Esophagus muscularis mucosa (tissue), 4 donors: ENCODE measurements at regions not wholly inside any gene's neighbourhood (a gene's known extent, or its start where the extent isn't known, plus 50 kb on each side); places are given as distances from the start of the nearest gene placed in this dataset.

Experiments
- DNase-seq: peaks from one replicate; pipeline ENCODE4 v3.0.0-alpha.2; 2017; ENCODE audit errors: extremely low spot score
- H3K27ac ChIP-seq, 4 donors: fragments of 200-600 bp; sonication (generic); replicated peaks in 1 of 4; 1 replicate in 3 of 4; 2 replicates in 1 of 4; pipeline ENCODE4 v1.5.1; 2016 to 2019; ENCODE audit warnings: mild to moderate bottlenecking in 1 of 4
- H3K27me3 ChIP-seq, 4 donors: fragments of 200-600 bp; sonication (generic); one replicate each; pipeline versions ENCODE4 v1.5.1 to v1.6.0; 2016 to 2019
- H3K36me3 ChIP-seq, 4 donors: fragments of 200-600 bp; sonication (generic); one replicate each; pipeline ENCODE4 v1.5.1; 2016 to 2019
- H3K4me1 ChIP-seq, 4 donors: fragments of 200-600 bp; sonication (generic); one replicate each; pipeline ENCODE4 v1.5.1; 2016 to 2019
- H3K4me3 ChIP-seq, 4 donors: fragments of 200-600 bp; sonication (generic); 1 replicate in 2 of 4; 2 replicates in 2 of 4; pipeline ENCODE4 v1.5.1; 2016 to 2019; ENCODE audit warnings: mild to moderate bottlenecking in 4 of 4, moderate library complexity in 1 of 4
- H3K9me3 ChIP-seq, 4 donors: fragments of 200-600 bp; sonication (generic); 1 replicate in 3 of 4; 2 replicates in 1 of 4; pipeline ENCODE4 v1.5.1; 2016 to 2019
- CTCF ChIP-seq, 3 experiments: fragments of 200-600 bp in 2 of 3; fragments of 450-650 bp in 1 of 3; sonication (generic) in 2 of 3; IDR thresholded peaks; one replicate each; pipeline ENCODE4 v1.5.1; 2017 to 2019; ENCODE audit warnings: antibody characterized with exemption in 3 of 3, mild to moderate bottlenecking in 2 of 3, moderate library complexity in 1 of 3
- EP300 ChIP-seq: sonication (generic); formaldehyde crosslinking; IDR thresholded peaks from one replicate; pipeline ENCODE4 v1.6.1; 2017; ENCODE audit warnings: antibody characterized with exemption
- POLR2A ChIP-seq: fragments of 450-650 bp; IDR thresholded peaks from one replicate; pipeline ENCODE4 v1.6.1; 2017; ENCODE audit warnings: antibody characterized with exemption, moderate library complexity, mild to moderate bottlenecking, low read depth
- POLR2AphosphoS5 ChIP-seq, 2 donors: sonication (generic); formaldehyde crosslinking; IDR thresholded peaks; one replicate each; pipeline ENCODE4 v1.6.1; 2017; ENCODE audit warnings: antibody characterized with exemption in 2 of 2
- WGBS: methylation state at CpG from one replicate; pipeline ENCODE4 v1.1.5; 2018; 5-methylcytosine and 5-hydroxymethylcytosine counted together
- intact Hi-C: fragments of 100-400 bp; cut with DNase I; formaldehyde crosslinking; loops from one replicate; pipeline ENCODE4 v1.15.1; 2023

- Histone ChIP-seq H3K4me1 (no peaks in the 10 kb centered on the region), H3K9me3 (no peaks in the 10 kb centered on the region), H3K36me3 (no peaks in the 10 kb centered on the region), H3K27ac (no peak overlapping the region), H3K4me3 (no peak overlapping the region), H3K27me3 (no peaks in the 10 kb centered on the region)
- no peak for DNase-seq
- 63% methylated on average over 4 of the region's 4 CpGs for WGBS
- no peak for TF ChIP-seq CTCF (IDR thresholded peaks at IDR 0.05)
- no peak for TF ChIP-seq POLR2A
- no peak for TF ChIP-seq EP300
- intact Hi-C loops, result no loop called here
These were observed 300.7 kb downstream of the MSX2 start for GRCh38 chr5:175025077-175025476.

GRCh38 chr5:175021841-175022625, 297.7 kb downstream of the MSX2 start:
- H3K9me3 ChIP-seq, result no peaks in the 10 kb centered on the region

DNA sequence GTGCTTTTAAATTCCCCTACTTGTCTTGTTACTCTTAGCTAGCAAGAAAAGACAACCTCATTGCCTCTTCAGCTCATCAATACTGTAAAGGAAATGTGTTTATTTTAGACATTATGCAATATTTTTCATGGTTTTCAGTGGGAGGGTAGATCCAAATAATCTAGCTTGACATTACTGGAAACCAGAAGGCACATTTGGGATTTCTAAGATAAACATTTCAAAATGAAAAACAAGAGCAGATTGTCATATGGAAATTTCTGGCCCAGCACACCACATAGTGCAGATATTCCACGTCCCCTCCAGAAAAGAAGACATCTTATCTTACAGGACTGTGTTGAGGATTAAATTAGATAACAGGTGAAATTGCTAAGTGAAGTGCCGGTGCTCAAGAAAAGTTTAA, 296.9 kb downstream of the MSX2 start:
- Histone ChIP-seq H3K36me3 (no peaks in the 10 kb centered on the region), H3K27ac (no peak overlapping the region), H3K27me3 (no peaks in the 10 kb centered on the region), H3K4me1 (no peaks in the 10 kb centered on the region), H3K4me3 (no peak overlapping the region), H3K9me3 (no peaks in the 10 kb centered on the region)
- no peak for DNase-seq
- WGBS, result 68% methylated on average over 2 of the region's 2 CpGs
- TF ChIP-seq POLR2AphosphoS5 (IDR thresholded peaks at IDR 0.05) (no peak), POLR2A (no peak), EP300 (no peak), CTCF (IDR thresholded peaks at IDR 0.05) (no peak)
- intact Hi-C loops, result no loop called here

More at GRCh38 chr5:175021841-175022625, 297.7 kb downstream of the MSX2 start:
- H3K4me1 ChIP-seq, result no peaks in the 10 kb centered on the region
- WGBS, result 56% methylated on average over 8 of the region's 8 CpGs
- H3K27me3 ChIP-seq, result no peaks in the 10 kb centered on the region
- H3K4me3 ChIP-seq, result no peak overlapping the region
- H3K27ac ChIP-seq, result no peak overlapping the region
- intact Hi-C loops, result no loop called here
- no peak for TF ChIP-seq POLR2A
- no peak for TF ChIP-seq POLR2AphosphoS5 (IDR thresholded peaks at IDR 0.05)
- no peak for TF ChIP-seq EP300
- no peak for TF ChIP-seq CTCF (IDR thresholded peaks at IDR 0.05)
- DNase-seq, result no peak
- no peaks in the 10 kb centered on the region for H3K36me3 ChIP-seq

- 67% methylated on average over 5 of the region's 5 CpGs for WGBS
- no peak for DNase-seq
- intact Hi-C loops, result no loop called here
- Histone ChIP-seq H3K9me3 (no peaks in the 10 kb centered on the region), H3K27me3 (no peaks in the 10 kb centered on the region), H3K36me3 (no peaks in the 10 kb centered on the region), H3K27ac (no peak overlapping the region), H3K4me3 (no peak overlapping the region), H3K4me1 (no peaks in the 10 kb centered on the region)
- no peak for TF ChIP-seq POLR2A
- no peak for TF ChIP-seq EP300
- no peak for TF ChIP-seq CTCF (IDR thresholded peaks at IDR 0.05)
- no peak for TF ChIP-seq POLR2AphosphoS5 (IDR thresholded peaks at IDR 0.05)
These were observed 290.8 kb downstream of the MSX2 start for GRCh38 chr5:175015028-175015685.

DNA sequence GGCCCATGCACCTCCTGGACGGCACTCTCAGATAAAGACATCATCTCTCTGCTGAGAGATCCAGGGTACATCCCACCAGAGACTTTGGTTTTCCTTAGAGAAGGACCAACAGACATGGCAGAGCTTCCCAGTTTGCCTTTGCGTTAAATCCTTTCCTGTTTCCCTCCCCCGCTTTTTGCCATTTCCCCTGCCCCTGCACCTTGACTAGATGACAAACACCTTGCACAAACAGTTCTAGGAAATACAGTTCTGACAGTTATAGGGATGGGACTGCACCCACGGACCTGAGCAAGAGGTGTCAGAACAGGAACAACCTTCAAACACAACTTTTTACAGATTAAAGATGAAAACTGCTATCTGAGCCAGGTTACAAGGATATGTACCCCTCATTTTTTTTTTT, 288.9 kb downstream of the MSX2 start:
- H3K9me3 ChIP-seq, result no peaks in the 10 kb centered on the region
- H3K36me3 ChIP-seq, result no peaks in the 10 kb centered on the region
- H3K4me3 ChIP-seq, result no peak overlapping the region
- no peak for DNase-seq
- WGBS, result 73% methylated on average over 4 of the region's 4 CpGs
- H3K4me1 ChIP-seq, result no peaks in the 10 kb centered on the region
- H3K27me3 ChIP-seq, result no peaks in the 10 kb centered on the region
- TF ChIP-seq CTCF (IDR thresholded peaks at IDR 0.05) (no peak), POLR2A (no peak), EP300 (no peak), POLR2AphosphoS5 (IDR thresholded peaks at IDR 0.05) (no peak)
- intact Hi-C loops, result no loop called here
- H3K27ac ChIP-seq, result no peak overlapping the region
